ENCODE measurements at regions not wholly inside any gene's neighbourhood (a gene's known extent, or its start where the extent isn't known, plus 50 kb on each side); places are given as distances from the start of the nearest gene placed in this dataset.

DNA sequence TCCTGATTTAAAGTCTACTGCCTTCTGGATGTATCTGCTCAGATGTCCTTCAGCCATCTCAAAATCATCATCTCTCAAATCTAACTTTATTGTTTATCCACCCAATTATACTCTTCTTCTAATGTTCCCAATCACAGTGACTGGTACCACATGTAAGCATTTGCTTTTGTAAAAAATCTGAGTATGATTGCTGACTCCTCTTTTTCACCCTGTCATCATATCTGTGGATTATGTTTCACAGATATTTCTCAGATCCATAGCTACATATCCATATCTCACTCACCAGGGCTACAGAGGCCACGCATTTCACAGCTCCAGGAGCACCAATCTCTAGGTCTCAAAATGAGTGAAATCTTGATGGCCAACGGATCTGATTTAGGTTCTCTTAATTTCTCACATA lies 76.1 kb downstream of the DHRS2 start:
- TF ChIP-seq ZNF24 (tag by site-specific recombination; IDR thresholded peaks at IDR 0.05) (no peak), GLI2 (tag by site-specific recombination; IDR thresholded peaks at IDR 0.05; ENCODE audit: borderline replicate concordance, low read depth) (no peak), ZNF558 (tag by site-specific recombination; IDR thresholded peaks at IDR 0.05) (no peak), ZNF48 (tag by site-specific recombination; IDR thresholded peaks at IDR 0.05) (no peak), ZNF660 (tag by site-specific recombination; IDR thresholded peaks at IDR 0.05) (no peak), MEIS1 (CRISPR knock-in tag; IDR thresholded peaks at IDR 0.05; ENCODE audit: borderline replicate concordance) (no peak), ZNF138 (tag by site-specific recombination; IDR thresholded peaks at IDR 0.05; ENCODE audit: borderline replicate concordance) (no peak), RBAK (tag by site-specific recombination; IDR thresholded peaks at IDR 0.05) (no peak), SCRT2 (tag by site-specific recombination; IDR thresholded peaks at IDR 0.05) (no peak), ZNF423 (tag by site-specific recombination; IDR thresholded peaks at IDR 0.05) (no peak), YY1 (tag by site-specific recombination; IDR thresholded peaks at IDR 0.05) (no peak)
- TF ChIP-seq, protein P1, sequence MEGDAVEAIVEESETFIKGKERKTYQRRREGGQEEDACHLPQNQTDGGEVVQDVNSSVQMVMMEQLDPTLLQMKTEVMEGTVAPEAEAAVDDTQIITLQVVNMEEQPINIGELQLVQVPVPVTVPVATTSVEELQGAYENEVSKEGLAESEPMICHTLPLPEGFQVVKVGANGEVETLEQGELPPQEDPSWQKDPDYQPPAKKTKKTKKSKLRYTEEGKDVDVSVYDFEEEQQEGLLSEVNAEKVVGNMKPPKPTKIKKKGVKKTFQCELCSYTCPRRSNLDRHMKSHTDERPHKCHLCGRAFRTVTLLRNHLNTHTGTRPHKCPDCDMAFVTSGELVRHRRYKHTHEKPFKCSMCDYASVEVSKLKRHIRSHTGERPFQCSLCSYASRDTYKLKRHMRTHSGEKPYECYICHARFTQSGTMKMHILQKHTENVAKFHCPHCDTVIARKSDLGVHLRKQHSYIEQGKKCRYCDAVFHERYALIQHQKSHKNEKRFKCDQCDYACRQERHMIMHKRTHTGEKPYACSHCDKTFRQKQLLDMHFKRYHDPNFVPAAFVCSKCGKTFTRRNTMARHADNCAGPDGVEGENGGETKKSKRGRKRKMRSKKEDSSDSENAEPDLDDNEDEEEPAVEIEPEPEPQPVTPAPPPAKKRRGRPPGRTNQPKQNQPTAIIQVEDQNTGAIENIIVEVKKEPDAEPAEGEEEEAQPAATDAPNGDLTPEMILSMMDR (tag by site-specific recombination; IDR thresholded peaks at IDR 0.05) = no peak
